IMR-90 (cell line): ENCODE measurements at regions not wholly inside any gene's neighbourhood (a gene's known extent, or its start where the extent isn't known, plus 50 kb on each side); places are given as distances from the start of the nearest gene placed in this dataset.

Experiments
- ATAC-seq: fragments of 200-7000 bp; cut with Tn5 transposase; 2 replicates; pipeline ENCODE4 v1.9.1; 2020; ENCODE audit warnings: low read depth, mild to moderate bottlenecking, moderate library complexity
- BruUV-seq: library from RNA; stranded (reverse); fragments of 400-500 nt; replicated peaks from 2 replicates; lab custom pipeline; 2021; lab: Mats Ljungman, UMichigan
- CTCF ChIA-PET: fragments of 300-600 bp; formaldehyde crosslinking; extraction: SDS; loops from one replicate; lab custom pipeline; 2021; ENCODE audit warnings: antibody characterized with exemption; lab: Yijun Ruan, JAX
- POLR2A ChIA-PET: fragments of 300-600 bp; sonication (Branson Sonifier 250); formaldehyde crosslinking; loops from one replicate; lab custom pipeline; 2022; ENCODE audit warnings: antibody characterized with exemption; ENCODE audit not compliant: unreplicated experiment; lab: Charles Lee
- DNase-seq: peaks from one replicate; pipeline ENCODE4 v3.0.0; 2013
- H2AFZ ChIP-seq: replicated peaks from 2 replicates; pipeline ENCODE3; 2013; ENCODE audit warnings: low read length, mild to moderate bottlenecking; ENCODE audit not compliant: poor library complexity
- H2AK5ac ChIP-seq: 2 replicates; pipeline ENCODE4 v1.6.1; 2013; ENCODE audit warnings: low read depth, low read length, inconsistent platforms
- H2AK9ac ChIP-seq: replicated peaks from 2 replicates; pipeline ENCODE3; 2013; ENCODE audit warnings: mild to moderate bottlenecking, low read depth, low read length, moderate library complexity; ENCODE audit not compliant: poor library complexity
- H2BK120ac ChIP-seq: 2 replicates; pipeline ENCODE4 v1.6.1; 2013; ENCODE audit warnings: low read depth, low read length, inconsistent platforms
- H2BK15ac ChIP-seq: 3 replicates; pipeline ENCODE4 v1.6.1; 2013; ENCODE audit warnings: low read depth, low read length, inconsistent platforms
- H2BK20ac ChIP-seq: 2 replicates; pipeline ENCODE4 v1.6.1; 2013; ENCODE audit warnings: low read depth, mild to moderate bottlenecking, inconsistent platforms, low read length, moderate library complexity
- H2BK5ac ChIP-seq: 2 replicates; pipeline ENCODE4 v1.6.1; 2013; ENCODE audit warnings: mild to moderate bottlenecking, low read depth, low read length, inconsistent platforms; ENCODE audit not compliant: poor library complexity, severe bottlenecking
- H3K14ac ChIP-seq: replicated peaks from 2 replicates; pipeline ENCODE4 v1.6.1; 2013; ENCODE audit warnings: low read depth, low read length, inconsistent platforms
- H3K18ac ChIP-seq: 2 replicates; pipeline ENCODE4 v1.6.1; 2013; ENCODE audit warnings: low read depth, low read length, control low read depth
- H3K23ac ChIP-seq: 2 replicates; pipeline ENCODE4 v1.6.1; 2013; ENCODE audit warnings: low read depth, low read length, inconsistent platforms
- H3K27ac ChIP-seq: 2 replicates; pipeline ENCODE4 v1.5.1; 2013; ENCODE audit warnings: mild to moderate bottlenecking, control low read depth, low read length; ENCODE audit not compliant: insufficient read depth
- H3K27me3 ChIP-seq: 2 replicates; pipeline ENCODE4 v1.6.1; 2013; ENCODE audit warnings: low read length; ENCODE audit not compliant: control insufficient read depth, insufficient read depth
- H3K36me3 ChIP-seq: 2 replicates; pipeline ENCODE4 v1.6.1; 2013; ENCODE audit warnings: low read length, mixed read lengths; ENCODE audit not compliant: control insufficient read depth, insufficient read depth
- H3K4ac ChIP-seq: 2 replicates; pipeline ENCODE4 v1.6.1; 2013; ENCODE audit warnings: low read depth, low read length, inconsistent platforms
- H3K4me1 ChIP-seq: 2 replicates; pipeline ENCODE4 v1.6.1; 2013; ENCODE audit warnings: low read length, mixed read lengths; ENCODE audit not compliant: control insufficient read depth, insufficient read depth
- H3K4me2 ChIP-seq: 2 replicates; pipeline ENCODE4 v1.6.1; 2013; ENCODE audit warnings: low read depth, mild to moderate bottlenecking, control low read depth, low read length, moderate library complexity
- H3K4me3 ChIP-seq: 2 replicates; pipeline ENCODE4 v1.5.1; 2013; ENCODE audit warnings: low read depth, mild to moderate bottlenecking, control low read depth, low read length, moderate library complexity; ENCODE audit not compliant: insufficient read depth
- H3K56ac ChIP-seq: 2 replicates; pipeline ENCODE4 v1.6.1; 2013; ENCODE audit warnings: low read length, inconsistent platforms; ENCODE audit not compliant: insufficient read depth; ENCODE audit errors: extremely low read depth
- H3K79me1 ChIP-seq, 2 experiments: 2 replicates each; pipeline ENCODE4 v1.6.1; 2013; ENCODE audit warnings: low read length in 2 of 2, inconsistent platforms in 1 of 2, low read depth in 1 of 2
- H3K9ac ChIP-seq: 2 replicates; pipeline ENCODE4 v1.6.1; 2013; ENCODE audit warnings: low read depth, low read length, control low read depth
- H3K9me1 ChIP-seq: 2 replicates; pipeline ENCODE4 v1.6.1; 2013; ENCODE audit warnings: low read length, inconsistent platforms; ENCODE audit not compliant: insufficient read depth
- H3K9me3 ChIP-seq: 2 replicates; pipeline ENCODE4 v1.6.1; 2013; ENCODE audit warnings: low read length; ENCODE audit not compliant: control insufficient read depth, insufficient read depth
- H4K20me1 ChIP-seq: 2 replicates; pipeline ENCODE4 v1.6.1; 2013; ENCODE audit warnings: low read length, inconsistent platforms; ENCODE audit not compliant: insufficient read depth
- H4K5ac ChIP-seq: 2 replicates; pipeline ENCODE4 v1.6.1; 2013; ENCODE audit warnings: mild to moderate bottlenecking, low read depth, low read length, control low read depth
- H4K8ac ChIP-seq, 2 experiments: 2 replicates each; pipeline ENCODE4 v1.6.1; 2013; ENCODE audit warnings: low read depth in 2 of 2, low read length in 2 of 2, control low read depth in 1 of 2, inconsistent platforms in 1 of 2
- H4K91ac ChIP-seq: 2 replicates; pipeline ENCODE4 v1.6.1; 2013; ENCODE audit warnings: low read depth, low read length, inconsistent platforms; ENCODE audit not compliant: insufficient read depth
- BHLHE40 ChIP-seq: fragments of 150-350 bp; IDR thresholded peaks from 2 replicates; pipeline ENCODE4 v1.6.1; 2016; ENCODE audit warnings: mild to moderate bottlenecking, low read depth, low read length
- MXI1 ChIP-seq: IDR thresholded peaks from 2 replicates; pipeline ENCODE4 v1.6.1; 2012; ENCODE audit warnings: low read depth, mild to moderate bottlenecking, low read length, moderate library complexity, borderline replicate concordance
- POLR2A ChIP-seq: IDR thresholded peaks from 2 replicates; pipeline ENCODE4 v1.6.1; 2012; ENCODE audit warnings: mild to moderate bottlenecking, low read depth, low read length
- RAD21 ChIP-seq: IDR thresholded peaks from 2 replicates; pipeline ENCODE4 v1.6.1; 2012; ENCODE audit warnings: low read length, improper control_type of control experiment
- RCOR1 ChIP-seq: IDR thresholded peaks from 2 replicates; pipeline ENCODE4 v1.6.1; 2012; ENCODE audit warnings: mild to moderate bottlenecking, low read length, improper control_type of control experiment; ENCODE audit not compliant: insufficient replicate concordance
- SMC3 ChIP-seq: fragments of 150-350 bp; IDR thresholded peaks from 2 replicates; pipeline ENCODE4 v1.6.1; 2016; ENCODE audit warnings: low read depth, mild to moderate bottlenecking, antibody characterized with exemption, low read length, moderate library complexity
- WGBS, 2 experiments: methylation state at CpG; one replicate each; pipeline versions ENCODE4 v1.1.5 to v1.1.7; 2013; ENCODE audit warnings: missing lambda C conversion rate in 2 of 2; ENCODE audit not compliant: insufficient read length in 1 of 2; ENCODE audit errors: extremely low coverage in 2 of 2; 5-methylcytosine and 5-hydroxymethylcytosine counted together
- dilution Hi-C: fragments of 300-500 bp; cut with HindIII; formaldehyde crosslinking; loops from one replicate; pipeline ENCODE4 v1.14.3; 2018; ENCODE audit warnings: low sequenced_read_pairs; ENCODE audit not compliant: unreplicated experiment
- in situ Hi-C: fragments of 300-500 bp; cut with MboI; formaldehyde crosslinking; loops from 3 replicates; pipeline ENCODE4 v1.14.3; 2019; ENCODE audit warnings: low sequenced_read_pairs, inconsistent platforms, mixed read lengths
- intact Hi-C: fragments of 100-400 bp; cut with micrococcal nuclease; formaldehyde crosslinking; loops from 2 replicates; pipeline ENCODE4 v1.10.0; 2022
- TF ChIP-seq, protein P1 (sequence below): fragments of 150-350 bp; IDR thresholded peaks from 2 replicates; pipeline ENCODE4 v1.6.1; 2017; ENCODE audit warnings: mild to moderate bottlenecking, antibody characterized with exemption, low read length, low read depth
- TF ChIP-seq, protein P2 (sequence below): conservative IDR thresholded peaks from 2 replicates; pipeline ENCODE4 v1.5.1; 2012; ENCODE audit warnings: mild to moderate bottlenecking, low read depth, low read length, improper control_type of control experiment

DNA sequence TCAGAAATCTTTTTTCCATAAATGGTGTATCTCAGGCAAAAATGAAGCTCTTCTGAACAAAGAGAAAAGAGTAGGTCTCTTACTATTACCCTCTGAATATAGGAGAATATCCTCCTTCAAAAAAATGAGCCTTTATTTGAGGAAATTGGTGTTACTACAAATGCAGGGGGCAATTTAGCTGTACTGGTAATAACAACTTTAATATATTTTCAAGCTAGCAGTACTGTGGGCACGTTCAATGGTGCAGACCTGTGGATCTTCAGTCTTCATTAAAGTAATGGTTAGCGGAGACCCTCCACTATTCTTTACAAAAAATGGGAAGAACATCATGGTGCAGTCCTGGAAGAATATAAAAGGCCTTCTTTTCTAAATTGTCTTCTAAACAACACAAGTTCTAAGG lies 661.3 kb downstream of the TMEM182 start:
- no peak overlapping the region for H2BK5ac ChIP-seq
- H2BK120ac ChIP-seq, result no peak overlapping the region
- ChIA-PET CTCF (no interaction called here), POLR2A (no interaction called here)
- no peak overlapping the region for H3K56ac ChIP-seq
- no peak overlapping the region for H2AK5ac ChIP-seq
- no peak overlapping the region for H2AFZ ChIP-seq
- H4K8ac ChIP-seq, result no peak overlapping the region
- no peak overlapping the region for H4K91ac ChIP-seq
- in situ Hi-C loops, result no loop called here
- no peak overlapping the region for H3K23ac ChIP-seq
- H2AK9ac ChIP-seq, result no peak overlapping the region
- H3K79me1 ChIP-seq, result no peaks in the 10 kb centered on the region
- no peak for ATAC-seq
- no peak for DNase-seq
- H3K4me2 ChIP-seq, result no peak overlapping the region
- H3K9ac ChIP-seq, result no peak overlapping the region
- intact Hi-C loops, result no loop called here
- H3K36me3 ChIP-seq, result no peaks in the 10 kb centered on the region
- no peak overlapping the region for H3K4ac ChIP-seq
- no peaks in the 10 kb centered on the region for H3K27me3 ChIP-seq
- no peaks in the 10 kb centered on the region for H3K4me1 ChIP-seq
- dilution Hi-C loops, result no loop called here
- no peak overlapping the region for H2BK20ac ChIP-seq
- H4K20me1 ChIP-seq, result no peaks in the 10 kb centered on the region
- H3K14ac ChIP-seq, result no peak overlapping the region
- H3K9me3 ChIP-seq, result peaks cover 5% of the 10 kb centered on the region; the same call in 1 of the 2 replicates
- TF ChIP-seq, protein P1, sequence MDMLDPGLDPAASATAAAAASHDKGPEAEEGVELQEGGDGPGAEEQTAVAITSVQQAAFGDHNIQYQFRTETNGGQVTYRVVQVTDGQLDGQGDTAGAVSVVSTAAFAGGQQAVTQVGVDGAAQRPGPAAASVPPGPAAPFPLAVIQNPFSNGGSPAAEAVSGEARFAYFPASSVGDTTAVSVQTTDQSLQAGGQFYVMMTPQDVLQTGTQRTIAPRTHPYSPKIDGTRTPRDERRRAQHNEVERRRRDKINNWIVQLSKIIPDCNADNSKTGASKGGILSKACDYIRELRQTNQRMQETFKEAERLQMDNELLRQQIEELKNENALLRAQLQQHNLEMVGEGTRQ, result no peak
- TF ChIP-seq POLR2A, result no peak
- no peak for TF ChIP-seq BHLHE40
- TF ChIP-seq SMC3, result no peak
- no peak for TF ChIP-seq MXI1
- no peak for TF ChIP-seq RAD21
- TF ChIP-seq, protein P2, sequence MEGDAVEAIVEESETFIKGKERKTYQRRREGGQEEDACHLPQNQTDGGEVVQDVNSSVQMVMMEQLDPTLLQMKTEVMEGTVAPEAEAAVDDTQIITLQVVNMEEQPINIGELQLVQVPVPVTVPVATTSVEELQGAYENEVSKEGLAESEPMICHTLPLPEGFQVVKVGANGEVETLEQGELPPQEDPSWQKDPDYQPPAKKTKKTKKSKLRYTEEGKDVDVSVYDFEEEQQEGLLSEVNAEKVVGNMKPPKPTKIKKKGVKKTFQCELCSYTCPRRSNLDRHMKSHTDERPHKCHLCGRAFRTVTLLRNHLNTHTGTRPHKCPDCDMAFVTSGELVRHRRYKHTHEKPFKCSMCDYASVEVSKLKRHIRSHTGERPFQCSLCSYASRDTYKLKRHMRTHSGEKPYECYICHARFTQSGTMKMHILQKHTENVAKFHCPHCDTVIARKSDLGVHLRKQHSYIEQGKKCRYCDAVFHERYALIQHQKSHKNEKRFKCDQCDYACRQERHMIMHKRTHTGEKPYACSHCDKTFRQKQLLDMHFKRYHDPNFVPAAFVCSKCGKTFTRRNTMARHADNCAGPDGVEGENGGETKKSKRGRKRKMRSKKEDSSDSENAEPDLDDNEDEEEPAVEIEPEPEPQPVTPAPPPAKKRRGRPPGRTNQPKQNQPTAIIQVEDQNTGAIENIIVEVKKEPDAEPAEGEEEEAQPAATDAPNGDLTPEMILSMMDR, result no peak
- no peak for TF ChIP-seq RCOR1
- no peak overlapping the region for H3K27ac ChIP-seq
- BruUV-seq, result no TSS peak
- no peak overlapping the region for H2BK15ac ChIP-seq
- no peak overlapping the region for H4K5ac ChIP-seq
- no peak overlapping the region for H3K18ac ChIP-seq
- H3K9me1 ChIP-seq, result no peaks in the 10 kb centered on the region
- H3K4me3 ChIP-seq, result no peak overlapping the region
- WGBS, 2 experiments, result no CpG with 5 or more reads among the region's 2 CpGs
